C4-2B (cell line): ENCODE measurements at regions not wholly inside any gene's neighbourhood (a gene's known extent, or its start where the extent isn't known, plus 50 kb on each side); places are given as distances from the start of the nearest gene placed in this dataset.

Experiments used
- ZFX ChIP-seq: fragments of 450-650 bp; IDR thresholded peaks from 2 replicates; pipeline ENCODE4 v1.6.1; 2017
- TF ChIP-seq, protein P1 (sequence below): fragments of 450-650 bp; conservative IDR thresholded peaks from 2 replicates; pipeline ENCODE4 v1.5.1; 2017; ENCODE audit warnings: mild to moderate bottlenecking

DNA sequence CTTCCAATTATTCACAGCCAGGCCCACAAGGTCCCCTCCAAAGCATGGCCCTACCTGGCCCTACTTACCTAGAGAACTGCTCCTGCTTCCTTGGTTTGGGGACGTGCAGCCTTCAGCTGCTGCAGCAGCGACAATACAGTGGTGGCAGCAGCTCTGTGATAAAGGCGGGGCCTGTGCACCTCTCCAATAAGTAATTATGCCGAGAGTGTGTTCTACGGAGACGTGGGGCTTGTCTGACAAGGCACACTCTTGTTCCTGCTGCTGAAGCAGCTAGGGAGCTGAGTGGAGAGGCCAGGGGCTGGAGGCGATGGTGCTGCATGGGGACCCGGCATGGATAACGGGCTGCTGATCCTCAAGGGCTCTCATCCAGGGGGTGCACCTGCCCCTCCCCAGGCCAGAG lies 98.0 kb upstream of the THY1 start:
- TF ChIP-seq, protein P1, sequence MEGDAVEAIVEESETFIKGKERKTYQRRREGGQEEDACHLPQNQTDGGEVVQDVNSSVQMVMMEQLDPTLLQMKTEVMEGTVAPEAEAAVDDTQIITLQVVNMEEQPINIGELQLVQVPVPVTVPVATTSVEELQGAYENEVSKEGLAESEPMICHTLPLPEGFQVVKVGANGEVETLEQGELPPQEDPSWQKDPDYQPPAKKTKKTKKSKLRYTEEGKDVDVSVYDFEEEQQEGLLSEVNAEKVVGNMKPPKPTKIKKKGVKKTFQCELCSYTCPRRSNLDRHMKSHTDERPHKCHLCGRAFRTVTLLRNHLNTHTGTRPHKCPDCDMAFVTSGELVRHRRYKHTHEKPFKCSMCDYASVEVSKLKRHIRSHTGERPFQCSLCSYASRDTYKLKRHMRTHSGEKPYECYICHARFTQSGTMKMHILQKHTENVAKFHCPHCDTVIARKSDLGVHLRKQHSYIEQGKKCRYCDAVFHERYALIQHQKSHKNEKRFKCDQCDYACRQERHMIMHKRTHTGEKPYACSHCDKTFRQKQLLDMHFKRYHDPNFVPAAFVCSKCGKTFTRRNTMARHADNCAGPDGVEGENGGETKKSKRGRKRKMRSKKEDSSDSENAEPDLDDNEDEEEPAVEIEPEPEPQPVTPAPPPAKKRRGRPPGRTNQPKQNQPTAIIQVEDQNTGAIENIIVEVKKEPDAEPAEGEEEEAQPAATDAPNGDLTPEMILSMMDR: no peak
- no peak for TF ChIP-seq ZFX
